ENCODE measurements at regions not wholly inside any gene's neighbourhood (a gene's known extent, or its start where the extent isn't known, plus 50 kb on each side); places are given as distances from the start of the nearest gene placed in this dataset.
A peak's percentile ranks its signal among the peaks of the same experiment; 100 is the strongest.

GRCh38 chr22:47850644-47851151 lies 1088.2 kb downstream of the TBC1D22A start:
- no peak for DNase-seq

DNA sequence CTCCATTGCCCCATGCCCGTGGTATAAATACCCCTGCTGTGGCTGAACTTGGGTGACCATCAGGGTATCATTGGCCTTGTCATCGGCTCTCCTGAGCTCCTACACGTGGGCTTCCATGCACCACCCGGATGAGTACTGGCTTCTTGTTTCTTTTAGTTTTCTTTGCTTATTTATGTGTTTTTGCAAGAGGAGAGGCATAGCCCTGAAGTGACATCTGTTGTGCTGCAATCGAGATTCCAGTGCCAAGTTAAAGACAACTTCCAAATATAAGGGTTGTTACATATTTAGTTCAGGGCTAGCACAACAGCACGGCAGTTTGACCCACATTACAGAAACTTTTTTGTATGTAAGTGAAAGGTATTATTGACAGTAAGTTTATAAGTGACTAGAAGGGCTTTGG lies 1087.1 kb downstream of the TBC1D22A start:
- no peak for DNase-seq

GRCh38 chr22:47848184-47848920 lies 1085.9 kb downstream of the TBC1D22A start:
- no peak for DNase-seq

GRCh38 chr22:47847131-47847890 lies 1084.9 kb downstream of the TBC1D22A start:
- no peak for DNase-seq

- DNase-seq = no peak
Observed at GRCh38 chr22:47846206-47846605, 1083.8 kb downstream of the TBC1D22A start.

DNA sequence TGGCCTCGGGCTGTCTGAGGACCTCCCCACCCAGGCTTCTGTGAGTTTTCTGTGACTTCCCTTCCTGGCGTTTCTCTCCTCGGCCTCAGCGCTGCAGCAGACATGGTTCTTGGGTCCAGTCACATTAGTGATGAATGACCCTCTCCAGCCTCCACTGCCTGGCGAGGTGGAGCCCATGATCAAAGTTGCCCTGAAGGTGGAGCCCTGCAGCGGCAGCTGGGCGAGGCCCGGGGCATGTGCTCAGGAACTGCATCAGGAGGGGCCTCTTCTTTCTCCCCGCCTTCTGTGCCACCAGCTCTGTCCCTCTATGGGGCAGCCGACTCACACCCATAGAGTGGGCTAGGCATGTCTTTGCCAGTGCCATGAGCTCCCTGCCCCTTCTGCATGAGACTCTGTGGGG lies 1079.7 kb downstream of the TBC1D22A start:
- DNase-seq = no peak

GRCh38 chr22:47841156-47841555 lies 1078.7 kb downstream of the TBC1D22A start:
- no peak for DNase-seq

GRCh38 chr22:47839595-47840227 lies 1077.3 kb downstream of the TBC1D22A start:
- no peak for DNase-seq

- DNase-seq = peak; percentile 37
Observed at GRCh38 chr22:47837703-47838102, 1075.3 kb downstream of the TBC1D22A start.

GRCh38 chr22:47836957-47837356 lies 1074.5 kb downstream of the TBC1D22A start:
- DNase-seq = no peak

- DNase-seq = no peak
Observed at GRCh38 chr22:47835726-47836125, 1073.3 kb downstream of the TBC1D22A start.

DNA sequence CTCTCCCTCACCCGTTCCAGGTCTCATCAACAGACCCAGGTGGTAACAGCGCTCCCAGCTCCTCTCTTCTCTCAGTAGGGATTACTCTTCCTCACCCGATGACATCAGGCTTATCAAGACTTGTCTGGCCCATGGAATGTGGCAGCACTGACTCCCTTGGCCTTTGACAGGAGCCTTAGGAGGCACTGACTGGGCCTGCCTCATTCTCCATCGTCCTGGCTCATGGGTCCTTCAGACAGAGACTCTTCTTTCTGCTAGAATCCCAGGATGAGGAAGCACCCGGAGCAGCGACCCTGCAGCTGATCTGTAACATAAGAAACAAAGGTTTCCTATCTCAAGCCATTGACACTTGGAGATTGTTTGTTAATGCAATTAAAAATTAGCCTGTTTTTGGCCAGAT lies 1063.6 kb downstream of the TBC1D22A start:
- DNase-seq = no peak

DNA sequence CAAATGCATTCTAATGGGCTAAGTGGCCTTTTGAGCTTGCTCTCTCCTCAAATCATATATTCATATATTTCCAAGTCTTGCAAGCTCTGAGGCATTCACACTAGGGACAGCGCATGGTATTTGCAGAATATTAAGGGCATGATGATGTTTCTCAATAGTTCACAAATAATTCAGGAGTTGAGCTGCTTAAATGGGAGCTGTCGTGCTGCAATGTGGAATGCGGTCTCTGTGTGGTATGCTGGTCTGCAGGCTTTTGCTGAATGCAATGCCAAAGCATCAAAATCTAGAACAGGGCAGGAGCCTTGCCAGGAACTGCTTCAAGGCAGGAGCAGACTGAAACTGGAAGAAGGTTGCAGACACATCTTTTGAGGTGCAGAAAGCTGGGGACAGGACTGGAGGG lies 1060.0 kb downstream of the TBC1D22A start:
- DNase-seq = no peak

GRCh38 chr22:47818496-47818895 lies 1056.0 kb downstream of the TBC1D22A start:
- no peak for DNase-seq

GRCh38 chr22:47817380-47817779 lies 1054.9 kb downstream of the TBC1D22A start:
- DNase-seq = no peak

- no peak for DNase-seq
Observed at GRCh38 chr22:47816863-47817210, 1054.4 kb downstream of the TBC1D22A start.

DNA sequence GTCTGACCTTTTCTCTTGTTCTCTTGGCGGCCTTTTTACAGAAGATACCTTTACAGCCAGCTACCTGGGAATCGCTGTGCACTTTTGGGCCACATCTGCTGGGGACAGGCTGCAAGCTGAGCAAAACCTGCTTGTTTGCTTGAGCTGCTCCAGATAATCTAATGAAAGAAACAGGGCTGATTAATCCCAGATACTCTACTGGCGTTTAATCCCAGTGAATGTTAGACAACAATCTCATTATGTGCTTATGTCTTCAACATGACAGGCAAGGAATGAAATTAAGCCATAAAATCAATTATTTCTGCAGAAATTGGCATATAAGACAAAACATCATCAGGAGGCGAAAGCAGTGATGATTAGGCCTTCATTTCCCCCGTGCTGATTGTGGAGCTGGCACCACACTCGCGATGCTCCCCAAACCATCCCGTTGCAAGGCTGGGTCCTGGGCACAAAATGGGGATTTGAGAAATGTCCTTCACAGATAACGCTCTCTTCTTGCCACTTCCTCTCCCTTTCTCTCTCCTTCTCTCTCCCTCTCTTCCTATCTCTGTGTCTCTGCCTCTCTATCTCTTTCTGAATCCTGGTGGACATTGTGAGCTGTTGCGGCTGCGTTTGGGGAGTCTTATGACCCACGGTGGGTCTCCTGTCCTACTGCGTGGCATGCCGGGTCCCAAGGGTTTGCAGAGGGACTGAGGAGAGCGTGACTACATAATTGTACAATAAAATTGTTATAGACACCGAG lies 1053.8 kb downstream of the TBC1D22A start:
- no peak for DNase-seq

DNA sequence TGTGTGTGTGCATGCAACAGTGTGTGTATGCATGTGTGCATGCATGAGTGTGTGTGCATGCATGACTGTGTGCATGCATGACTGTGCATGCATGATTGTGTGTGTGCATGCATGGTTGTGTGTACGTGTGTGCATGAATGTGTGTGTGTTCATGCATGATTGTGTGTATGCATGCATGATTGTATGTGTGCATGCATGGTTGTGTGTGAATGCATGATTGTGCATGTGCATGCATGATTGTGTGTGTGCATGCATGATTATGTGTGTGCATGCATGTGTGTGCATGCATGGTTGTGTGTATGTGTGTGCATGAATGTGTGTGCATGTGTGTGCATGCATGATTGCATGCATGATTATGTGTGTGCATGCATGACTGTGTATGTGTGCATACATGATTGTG lies 1052.0 kb downstream of the TBC1D22A start:
- DNase-seq = no peak

DNA sequence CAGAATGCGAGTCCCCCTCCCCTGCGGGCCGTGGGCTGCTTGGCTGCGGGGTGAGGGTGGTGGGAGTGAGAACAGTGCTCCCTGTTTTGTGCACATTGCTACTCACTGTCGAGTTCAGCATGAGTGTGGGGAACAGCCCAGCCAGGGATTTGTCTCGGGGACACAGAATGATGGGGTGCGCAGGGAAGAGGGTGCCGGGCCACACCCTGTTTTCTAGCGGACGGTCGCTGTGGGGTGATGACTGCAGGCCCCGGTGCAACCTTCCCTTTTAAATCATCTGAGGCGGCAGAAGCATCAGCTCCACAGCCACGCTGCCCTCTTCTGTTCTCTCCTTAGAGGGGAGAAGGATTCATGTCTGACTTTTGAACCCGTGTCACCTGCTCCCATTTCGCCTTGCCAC lies 1051.2 kb downstream of the TBC1D22A start:
- DNase-seq = no peak

DNA sequence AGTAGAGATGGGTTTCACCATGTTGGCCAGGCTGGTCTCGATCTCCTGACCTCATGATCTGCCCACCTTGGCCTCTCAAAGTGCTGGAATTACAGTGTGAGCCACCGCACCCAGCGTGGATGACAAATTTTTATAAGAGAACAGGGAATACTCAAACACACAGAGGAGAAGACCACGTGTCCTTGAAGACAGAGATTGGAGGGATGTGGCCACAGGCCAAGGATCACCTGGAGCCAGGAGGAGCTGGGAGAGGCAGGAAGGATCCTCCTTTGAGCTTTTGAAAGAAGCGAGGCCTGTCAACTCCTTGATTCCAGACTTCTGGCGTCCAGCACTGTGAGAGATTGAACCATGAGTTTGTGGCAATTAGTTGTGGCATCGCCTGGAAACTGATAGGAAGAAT lies 1049.5 kb downstream of the TBC1D22A start:
- no peak for DNase-seq

DNA sequence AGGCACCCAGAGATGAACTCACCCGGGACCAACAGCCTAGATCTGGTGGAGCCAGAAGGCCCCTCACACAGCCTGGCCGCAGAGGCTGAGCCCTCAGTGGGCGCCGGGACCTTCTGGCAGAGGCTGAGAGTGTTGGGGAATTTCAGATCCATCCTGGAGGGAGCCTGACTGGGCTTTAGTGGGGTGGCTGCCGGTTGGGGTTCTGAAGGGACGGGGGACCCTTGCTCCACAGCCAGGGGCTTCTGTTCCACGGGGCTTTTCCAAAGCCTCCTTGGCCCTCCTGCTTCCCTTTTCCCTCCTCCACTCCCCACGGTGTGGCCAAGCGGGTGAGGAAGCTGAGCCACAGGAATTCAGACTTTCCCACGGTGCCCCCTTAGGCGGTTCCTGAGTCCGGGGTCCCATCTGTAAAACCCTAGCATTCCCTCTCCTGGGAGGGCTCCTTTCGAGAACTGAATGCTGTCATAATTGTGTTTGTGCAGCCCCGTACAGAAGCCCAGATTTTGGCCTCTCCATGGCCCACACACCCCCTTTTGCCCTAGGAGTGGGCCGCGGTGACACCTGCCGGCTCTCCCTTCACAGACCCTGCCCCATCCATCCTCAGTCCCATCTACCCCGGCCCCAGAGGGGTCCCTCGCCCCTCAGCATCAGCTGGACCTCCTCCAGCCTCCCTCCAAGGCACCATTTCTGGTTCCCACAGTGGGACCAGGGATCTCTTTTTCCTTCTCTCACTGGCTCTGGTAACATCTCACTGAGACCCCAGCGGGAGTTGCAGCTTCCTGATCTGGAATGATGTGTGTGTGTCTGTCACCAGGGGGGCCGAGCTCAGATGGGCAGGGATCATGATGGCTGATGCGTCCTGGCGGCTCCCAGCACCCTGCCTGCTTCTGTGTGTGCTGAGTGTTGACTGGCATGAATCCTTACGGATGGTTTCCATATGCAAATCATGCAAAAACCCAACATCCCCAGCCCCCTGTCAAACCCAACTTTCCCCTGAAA lies 1048.4 kb downstream of the TBC1D22A start:
- DNase-seq = no peak
